Smooth muscle cell (in vitro differentiated cells): ENCODE measurements at regions not wholly inside any gene's neighbourhood (a gene's known extent, or its start where the extent isn't known, plus 50 kb on each side); places are given as distances from the start of the nearest gene placed in this dataset.
A peak's percentile ranks its signal among the peaks of the same experiment; 100 is the strongest.

Source experiments
- DNase-seq: peaks from one replicate; lab custom pipeline; 2025; ENCODE audit not compliant: unreplicated experiment; lab: John Stamatoyannopoulos, UW
- H2AFZ ChIP-seq: fragments of 200-600 bp; sonication (generic); 2 replicates; pipeline ENCODE4 v1.6.0; 2016; ENCODE audit warnings: antibody characterized with exemption, low read depth, mild to moderate bottlenecking
- H3F3A ChIP-seq: fragments of 200-600 bp; sonication (generic); 2 replicates; pipeline ENCODE4 v1.6.0; 2017; ENCODE audit warnings: antibody characterized with exemption, low read depth
- H3K27ac ChIP-seq: fragments of 200-600 bp; sonication (generic); 2 replicates; pipeline ENCODE4 v1.5.1; 2016; ENCODE audit warnings: low read depth, mild to moderate bottlenecking
- H3K27me3 ChIP-seq: fragments of 200-600 bp; sonication (generic); 2 replicates; pipeline ENCODE4 v1.6.1; 2016; ENCODE audit warnings: low read depth, mild to moderate bottlenecking
- H3K36me3 ChIP-seq: fragments of 200-600 bp; sonication (generic); 2 replicates; pipeline ENCODE4 v1.5.1; 2016; ENCODE audit warnings: low read depth
- H3K4me1 ChIP-seq: fragments of 200-600 bp; sonication (generic); 2 replicates; pipeline ENCODE4 v1.5.1; 2016; ENCODE audit warnings: low read depth
- H3K4me2 ChIP-seq: fragments of 200-600 bp; sonication (generic); 2 replicates; pipeline ENCODE4 v1.6.0; 2016; ENCODE audit warnings: mild to moderate bottlenecking
- H3K4me3 ChIP-seq: fragments of 200-600 bp; sonication (generic); 2 replicates; pipeline ENCODE4 v1.5.1; 2016; ENCODE audit warnings: mild to moderate bottlenecking
- H3K79me2 ChIP-seq: fragments of 200-600 bp; sonication (generic); 2 replicates; pipeline ENCODE4 v1.6.0; 2016; ENCODE audit warnings: low read depth, mild to moderate bottlenecking
- H3K9ac ChIP-seq: fragments of 200-600 bp; sonication (generic); 2 replicates; pipeline ENCODE4 v1.6.0; 2016; ENCODE audit warnings: low read depth
- H3K9me3 ChIP-seq: fragments of 200-600 bp; sonication (generic); replicated peaks from 2 replicates; pipeline ENCODE4 v1.5.1; 2016; ENCODE audit warnings: low read depth
- H4K20me1 ChIP-seq: fragments of 200-600 bp; sonication (generic); 2 replicates; pipeline ENCODE4 v1.6.0; 2016; ENCODE audit warnings: low read depth
- CTCF ChIP-seq: fragments of 200-600 bp; sonication (generic); IDR thresholded peaks from 2 replicates; pipeline ENCODE4 v1.5.1; 2017; ENCODE audit warnings: borderline replicate concordance, mild to moderate bottlenecking, antibody characterized with exemption; ENCODE audit not compliant: insufficient read depth, poor library complexity, severe bottlenecking
- WGBS: methylation state at CpG from one replicate; pipeline ENCODE4 v1.1.7; 2016; ENCODE audit warnings: low lambda C conversion rate; 5-methylcytosine and 5-hydroxymethylcytosine counted together

GRCh38 chr6:14448246-14448645, 330.7 kb downstream of the CD83 start:
- TF ChIP-seq CTCF, result no peak
- DNase-seq, result no peak
- H3K36me3 ChIP-seq, result no peaks in the 10 kb centered on the region
- no peak overlapping the region for H3K4me3 ChIP-seq
- 95% methylated on average over 1 of the region's 1 CpG for WGBS
- no peak overlapping the region for H3K27ac ChIP-seq
- H3K9ac ChIP-seq, result no peak overlapping the region
- peaks cover 19% of the 10 kb centered on the region for H3K4me1 ChIP-seq
- H3K9me3 ChIP-seq, result peaks cover 3% of the 10 kb centered on the region
- no peaks in the 10 kb centered on the region for H3K27me3 ChIP-seq
- no peaks in the 10 kb centered on the region for H3K79me2 ChIP-seq
- no peak overlapping the region for H3K4me2 ChIP-seq
- no peaks in the 10 kb centered on the region for H3F3A ChIP-seq
- no peak overlapping the region for H2AFZ ChIP-seq
- no peaks in the 10 kb centered on the region for H4K20me1 ChIP-seq

GRCh38 chr6:14450133-14450504, 332.5 kb downstream of the CD83 start:
- H3K27ac ChIP-seq, result no peak overlapping the region
- peak overlapping the region; percentile 36 for H2AFZ ChIP-seq
- H3K27me3 ChIP-seq, result no peaks in the 10 kb centered on the region
- no peaks in the 10 kb centered on the region for H3K36me3 ChIP-seq
- 34% methylated on average over 12 of the region's 12 CpGs for WGBS
- H3F3A ChIP-seq, result no peaks in the 10 kb centered on the region
- no peak for DNase-seq
- H3K9ac ChIP-seq, result no peak overlapping the region
- peaks cover 3% of the 10 kb centered on the region for H3K9me3 ChIP-seq
- no peaks in the 10 kb centered on the region for H3K79me2 ChIP-seq
- H3K4me2 ChIP-seq, result peak overlapping the region; percentile 68
- no peak for TF ChIP-seq CTCF
- peak overlapping the region; percentile 6 for H3K4me3 ChIP-seq
- H3K4me1 ChIP-seq, result peaks cover 15% of the 10 kb centered on the region
- H4K20me1 ChIP-seq, result no peaks in the 10 kb centered on the region

GRCh38 chr6:14450578-14450977, 333.0 kb downstream of the CD83 start:
- Histone ChIP-seq H3K79me2 (no peaks in the 10 kb centered on the region), H4K20me1 (no peaks in the 10 kb centered on the region), H3K9ac (no peak overlapping the region), H3K27ac (no peak overlapping the region), H3K27me3 (no peaks in the 10 kb centered on the region), H3F3A (no peaks in the 10 kb centered on the region), H3K9me3 (peaks cover 3% of the 10 kb centered on the region), H3K4me2 (peak overlapping the region; percentile 68), H3K4me3 (peak overlapping the region; percentile 6), H2AFZ (peak overlapping the region; percentile 36), H3K4me1 (peaks cover 15% of the 10 kb centered on the region), H3K36me3 (no peaks in the 10 kb centered on the region)
- no peak for DNase-seq
- no peak for TF ChIP-seq CTCF
- WGBS, result 64% methylated on average over 6 of the region's 6 CpGs

GRCh38 chr6:14451594-14452374, 334.2 kb downstream of the CD83 start:
- TF ChIP-seq CTCF, result no peak
- H3K36me3 ChIP-seq, result no peaks in the 10 kb centered on the region
- H3K4me2 ChIP-seq, result no peak overlapping the region
- H2AFZ ChIP-seq, result no peak overlapping the region
- no peaks in the 10 kb centered on the region for H3K79me2 ChIP-seq
- 96% methylated on average over 9 of the region's 9 CpGs for WGBS
- H4K20me1 ChIP-seq, result no peaks in the 10 kb centered on the region
- peaks cover 3% of the 10 kb centered on the region for H3K9me3 ChIP-seq
- no peak overlapping the region for H3K27ac ChIP-seq
- H3F3A ChIP-seq, result no peaks in the 10 kb centered on the region
- H3K9ac ChIP-seq, result no peak overlapping the region
- no peak for DNase-seq
- H3K4me3 ChIP-seq, result no peak overlapping the region
- no peaks in the 10 kb centered on the region for H3K27me3 ChIP-seq
- peaks cover 15% of the 10 kb centered on the region for H3K4me1 ChIP-seq
